ENCODE measurements at regions not wholly inside any gene's neighbourhood (a gene's known extent, or its start where the extent isn't known, plus 50 kb on each side); places are given as distances from the start of the nearest gene placed in this dataset.
A peak's percentile ranks its signal among the peaks of the same experiment; 100 is the strongest.
"Not testable (repeated sequence)": the region's sequence is repeated elsewhere in the genome, so short reads cannot be mapped to it uniquely, and the experiment has no call there.

- peak; percentile 85 for DNase-seq (ENCODE audit: low read depth)
Observed at GRCh38 chr3:75435794-75436400, 228.2 kb upstream of the FRG2C start.

GRCh38 chr3:75440986-75441385 is 223.1 kb upstream of the FRG2C start:
- DNase-seq (ENCODE audit: low read depth) = not testable (repeated sequence)

- not testable (repeated sequence) for DNase-seq (ENCODE audit: low read depth)
Observed at GRCh38 chr3:75444634-75445033, 219.5 kb upstream of the FRG2C start.

- DNase-seq (ENCODE audit: low read depth) = peak; percentile 57
Observed at GRCh38 chr3:75445234-75445633, 218.9 kb upstream of the FRG2C start.

- DNase-seq (ENCODE audit: low read depth) = not testable (repeated sequence)
Observed at GRCh38 chr3:75446948-75447347, 217.2 kb upstream of the FRG2C start.

- DNase-seq (ENCODE audit: low read depth) = peak; percentile 31
Observed at GRCh38 chr3:75453328-75453727, 210.8 kb upstream of the FRG2C start.

GRCh38 chr3:75453839-75454238 is 210.3 kb upstream of the FRG2C start:
- not testable (repeated sequence) for DNase-seq (ENCODE audit: low read depth)

- not testable (repeated sequence) for DNase-seq (ENCODE audit: low read depth)
Observed at GRCh38 chr3:75474530-75474929, 189.6 kb upstream of the FRG2C start.

- peak; percentile 55 for DNase-seq (ENCODE audit: low read depth)
Observed at GRCh38 chr3:75496600-75496999, 167.5 kb upstream of the FRG2C start.

- not testable (repeated sequence) for DNase-seq (ENCODE audit: low read depth)
Observed at GRCh38 chr3:75500357-75500756, 163.8 kb upstream of the FRG2C start.

GRCh38 chr3:75502171-75502570 is 162.0 kb upstream of the FRG2C start:
- peak; percentile 5 for DNase-seq (ENCODE audit: low read depth)

GRCh38 chr3:75502769-75503756 is 161.1 kb upstream of the FRG2C start:
- DNase-seq (ENCODE audit: low read depth) = peak; percentile 29

- DNase-seq (ENCODE audit: low read depth) = no peak
Observed at GRCh38 chr3:75506603-75507002, 157.5 kb upstream of the FRG2C start.

- DNase-seq (ENCODE audit: low read depth) = not testable (repeated sequence)
Observed at GRCh38 chr3:75507956-75508355, 156.2 kb upstream of the FRG2C start.

GRCh38 chr3:75527657-75528056 is 136.5 kb upstream of the FRG2C start:
- DNase-seq (ENCODE audit: low read depth) = not testable (repeated sequence)

GRCh38 chr3:75552095-75552494 is 112.0 kb upstream of the FRG2C start:
- DNase-seq (ENCODE audit: low read depth) = peak; percentile 69

- not testable (repeated sequence) for DNase-seq (ENCODE audit: low read depth)
Observed at GRCh38 chr3:75564427-75564826, 99.7 kb upstream of the FRG2C start.

GRCh38 chr3:75572303-75572702 is 91.8 kb upstream of the FRG2C start:
- DNase-seq (ENCODE audit: low read depth) = not testable (repeated sequence)

GRCh38 chr3:75579091-75579490 is 85.0 kb upstream of the FRG2C start:
- peak; percentile 1 for DNase-seq (ENCODE audit: low read depth)

GRCh38 chr3:75579536-75579935 is 84.6 kb upstream of the FRG2C start:
- DNase-seq (ENCODE audit: low read depth) = not testable (repeated sequence)

- peak; percentile 17 for DNase-seq (ENCODE audit: low read depth)
Observed at GRCh38 chr3:75579981-75580782, 83.9 kb upstream of the FRG2C start.

GRCh38 chr3:75582536-75582935 is 81.6 kb upstream of the FRG2C start:
- DNase-seq (ENCODE audit: low read depth) = not testable (repeated sequence)

Measured in HT1080 (cell line).